ENCODE measurements at regions not wholly inside any gene's neighbourhood (a gene's known extent, or its start where the extent isn't known, plus 50 kb on each side); places are given as distances from the start of the nearest gene placed in this dataset.
"Not testable (repeated sequence)": the region's sequence is repeated elsewhere in the genome, so short reads cannot be mapped to it uniquely, and the experiment has no call there.

DNA sequence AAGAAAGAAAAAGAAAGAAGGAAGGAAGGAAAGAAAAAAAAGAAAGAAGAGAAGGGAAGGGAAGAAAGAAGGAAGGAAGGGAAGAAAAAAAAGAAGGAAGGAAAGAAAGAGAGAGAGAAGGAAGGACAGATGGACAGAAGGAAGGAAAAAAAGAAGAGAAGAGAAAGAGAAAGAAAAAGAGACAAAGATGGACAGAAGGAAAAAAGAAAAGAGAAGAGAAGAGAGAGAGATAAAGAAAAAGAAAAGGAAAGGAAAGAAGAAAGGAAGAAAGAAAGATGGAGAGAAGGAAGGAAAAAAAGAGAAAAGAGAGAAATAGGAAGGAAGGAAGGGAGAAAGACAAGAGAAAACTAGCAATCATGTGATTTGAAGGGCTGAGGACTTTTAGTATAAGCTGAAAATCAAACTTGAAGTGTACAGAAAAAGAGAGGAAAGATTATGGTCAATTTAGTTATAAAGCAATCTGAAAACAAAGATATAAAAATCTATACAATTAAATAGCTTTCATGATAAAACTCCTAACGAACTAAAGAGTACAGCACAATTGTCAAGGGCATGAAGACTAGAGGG lies 115.3 kb downstream of the LTN1 start:
- no peak for FAIRE-seq

DNA sequence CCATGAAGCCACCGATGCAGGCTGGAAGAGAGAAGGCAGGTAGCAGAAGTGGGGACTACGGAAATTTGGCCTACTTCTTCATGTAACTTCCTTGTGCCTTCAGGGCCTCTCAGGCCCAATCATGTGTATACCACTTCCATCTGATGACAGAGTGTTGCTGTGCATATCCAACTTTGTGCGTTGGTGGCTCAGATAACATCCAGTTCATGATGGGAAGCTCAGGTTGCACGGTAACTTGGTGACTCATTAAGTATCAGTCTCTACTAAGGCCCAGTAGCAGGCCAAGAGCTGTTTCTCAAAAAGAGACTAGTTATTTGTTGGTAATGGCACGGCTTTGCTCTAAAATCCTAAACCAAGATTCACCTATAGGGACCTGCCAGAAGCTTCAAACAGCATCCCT lies 117.6 kb downstream of the LTN1 start:
- no peak for FAIRE-seq

DNA sequence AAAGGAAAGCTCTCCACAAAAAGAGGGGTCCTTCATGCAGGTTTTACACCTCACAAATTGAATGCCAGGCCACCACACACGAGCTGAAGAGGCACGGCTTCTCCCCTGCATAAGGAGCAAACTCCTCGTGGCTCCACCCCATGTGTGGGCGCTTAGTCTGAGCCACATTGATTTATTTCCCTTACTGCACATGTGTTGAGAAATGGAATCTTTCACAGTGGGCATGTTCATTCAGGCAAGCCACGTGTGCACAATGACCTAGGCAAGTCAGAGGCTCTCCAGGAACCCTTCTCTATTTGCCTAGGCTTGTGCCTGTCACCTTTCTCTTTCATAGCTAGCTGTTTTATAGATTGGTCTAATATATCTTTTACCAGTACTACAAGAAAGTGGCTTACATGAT lies 120.5 kb downstream of the LTN1 start:
- no peak for FAIRE-seq

DNA sequence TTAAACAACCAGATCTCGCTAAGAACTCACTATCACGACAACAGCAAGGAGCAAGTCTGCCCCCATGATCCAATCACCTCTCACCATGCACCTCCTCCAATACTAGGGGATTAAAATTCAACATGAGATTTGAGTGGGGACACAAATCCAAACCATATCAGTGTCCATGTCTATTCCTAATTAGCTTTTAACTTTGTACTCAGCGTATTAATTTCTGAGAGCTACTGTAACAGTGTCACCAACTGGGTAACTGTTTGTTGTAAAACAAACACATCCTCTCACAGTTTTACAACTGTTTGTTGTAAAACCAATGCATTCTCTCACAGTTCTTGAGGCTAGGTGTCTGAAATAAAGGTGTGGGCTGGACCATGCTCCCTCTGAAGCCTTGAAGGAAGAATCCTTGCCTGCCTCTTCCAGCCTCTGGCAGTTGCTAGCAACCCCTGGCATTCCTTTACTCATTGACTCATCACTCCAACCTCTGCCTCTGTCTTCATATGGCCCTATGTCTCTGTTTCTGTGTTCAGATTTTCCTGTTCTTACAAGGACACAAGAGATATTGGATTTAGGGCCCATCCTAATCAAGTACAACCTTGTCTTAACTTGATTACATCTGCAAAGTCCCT lies 121.2 kb downstream of the LTN1 start:
- no peak for FAIRE-seq

DNA sequence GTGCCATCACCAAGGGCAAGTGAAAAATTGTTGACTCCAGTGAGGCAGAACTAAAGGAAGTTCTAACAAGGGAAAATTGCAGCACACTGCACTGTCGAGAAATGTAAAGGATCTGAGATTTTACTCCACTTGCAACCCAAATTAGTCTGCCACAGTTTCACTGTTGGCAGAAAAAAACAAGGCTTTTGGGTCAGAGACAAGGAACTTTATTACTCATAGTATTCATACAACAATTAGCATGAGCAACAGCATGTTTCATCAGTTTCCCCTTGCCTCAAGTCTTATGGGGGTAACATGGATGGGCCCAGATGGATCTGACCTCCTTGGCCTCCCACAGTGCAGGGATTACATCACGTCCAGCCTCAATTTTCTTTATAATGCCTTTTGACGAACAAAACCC lies 125.3 kb downstream of the LTN1 start:
- FAIRE-seq = no peak

DNA sequence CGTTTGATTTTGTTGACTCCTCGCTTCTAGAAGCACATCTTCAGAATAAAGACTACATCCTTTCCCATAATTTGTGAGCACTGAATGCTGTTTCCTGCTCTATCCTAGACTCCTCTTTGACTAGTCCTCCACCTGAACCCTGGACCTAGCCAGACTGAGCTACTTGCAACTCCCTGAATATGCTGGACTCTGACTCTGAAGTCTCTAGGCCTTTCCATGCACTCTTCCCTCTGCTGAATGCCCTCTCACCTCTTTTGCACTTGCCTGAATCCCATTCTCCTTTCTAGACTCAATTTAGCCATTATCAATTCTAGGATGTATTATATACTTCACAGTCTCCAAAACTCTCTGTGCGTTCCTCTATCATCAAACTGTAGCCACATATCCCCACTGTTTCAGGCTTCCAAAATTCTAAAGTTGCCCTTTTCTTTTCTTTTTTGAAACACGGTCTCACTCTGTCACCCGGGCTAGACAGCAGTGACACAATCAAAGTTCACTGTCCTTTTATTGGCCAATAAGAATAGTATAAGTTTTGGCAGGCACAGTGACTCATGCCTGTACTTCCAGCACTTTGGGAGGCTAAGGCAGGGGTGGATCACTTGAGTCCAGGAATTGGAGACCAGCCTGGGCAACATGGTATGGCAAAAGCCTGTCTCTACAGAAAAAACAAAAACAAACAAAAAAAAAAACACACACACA lies 127.0 kb downstream of the LTN1 start:
- no peak for FAIRE-seq

DNA sequence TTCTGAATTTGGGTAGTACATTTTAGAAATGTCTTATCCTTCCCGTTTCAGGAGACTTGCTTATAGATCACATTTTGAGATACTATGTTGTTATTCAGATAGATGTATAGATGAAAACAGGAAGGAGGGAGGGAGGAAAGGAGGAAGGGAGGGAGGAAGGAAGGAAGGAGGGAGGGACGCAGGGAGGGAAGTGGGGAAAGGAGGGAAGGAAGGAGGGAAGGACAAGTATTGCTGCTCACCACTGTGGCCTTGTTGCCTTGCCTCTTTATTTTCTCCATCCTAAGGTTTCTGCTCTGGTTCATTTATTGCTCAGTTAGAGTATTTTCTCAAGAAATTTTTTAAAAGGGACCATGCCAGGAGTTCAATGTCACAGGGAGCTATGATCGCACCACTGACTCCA lies 134.3 kb downstream of the LTN1 start:
- no peak for FAIRE-seq

DNA sequence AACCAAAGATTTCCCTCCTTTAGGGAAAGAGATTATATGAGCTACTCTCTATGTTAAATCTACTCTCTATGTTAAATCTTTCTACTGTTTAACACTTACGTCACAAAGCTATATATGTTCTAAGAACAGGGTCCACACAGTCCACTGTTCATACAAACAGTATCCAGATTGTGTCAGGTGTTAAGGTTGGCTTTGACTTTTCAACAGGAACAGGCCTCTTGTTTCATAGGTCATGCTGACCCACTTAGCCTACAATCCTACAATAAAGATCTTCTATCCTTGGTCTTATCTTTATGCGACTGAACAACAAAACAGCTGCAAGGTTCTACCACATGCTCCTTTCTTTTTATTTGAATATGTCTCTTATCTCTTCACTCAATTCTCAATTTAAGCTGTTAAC lies 134.9 kb downstream of the LTN1 start:
- FAIRE-seq = no peak

DNA sequence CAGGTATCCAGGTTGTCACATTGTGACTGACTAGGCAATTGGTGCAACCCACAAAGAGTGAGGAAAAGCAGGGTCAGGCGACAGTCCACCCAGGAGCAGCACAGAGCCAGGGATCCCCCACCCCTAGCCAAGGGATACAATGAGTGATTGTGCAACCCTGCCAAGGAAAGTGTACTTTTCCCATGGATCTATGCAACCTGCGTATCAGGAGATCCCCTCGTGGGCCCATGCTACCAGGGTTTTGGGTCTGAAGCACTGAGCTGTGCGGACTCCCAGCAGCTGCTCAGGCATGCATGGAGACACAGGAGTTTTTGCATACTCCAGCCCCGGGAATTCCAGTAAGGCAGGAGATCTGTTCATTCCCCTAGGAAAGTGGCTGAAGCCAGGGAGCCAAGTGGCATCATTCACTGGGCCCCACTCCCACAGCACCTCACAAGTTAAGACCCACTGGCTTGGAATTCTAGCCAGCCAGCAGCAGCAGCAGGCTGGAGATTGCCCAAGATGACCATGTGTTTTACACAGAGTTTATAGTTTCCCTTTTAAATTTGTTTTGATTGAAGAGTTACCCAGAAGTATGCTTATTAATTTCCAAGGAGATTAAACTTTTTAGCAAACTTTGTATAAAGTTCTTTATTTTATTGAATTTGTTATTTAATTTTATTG lies 136.0 kb downstream of the LTN1 start:
- no peak for FAIRE-seq

DNA sequence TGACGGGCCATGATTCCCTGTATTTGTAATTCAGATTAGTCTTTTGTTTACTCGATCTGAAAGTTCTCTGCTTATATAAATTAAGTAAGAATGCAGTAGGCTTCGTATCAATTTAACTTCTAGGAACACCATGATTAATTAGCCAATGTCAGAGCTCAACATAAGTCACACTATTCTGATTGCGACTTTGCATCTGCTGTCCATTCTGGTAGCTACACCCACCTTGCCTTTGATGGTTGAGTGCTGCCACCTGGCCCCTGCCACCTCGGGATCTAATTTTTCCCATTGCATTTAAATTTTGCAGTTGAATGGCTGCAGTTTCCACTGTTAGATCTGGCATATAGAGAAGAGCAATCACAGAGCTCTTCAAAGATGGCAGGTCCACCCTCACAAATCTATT lies 140.0 kb downstream of the LTN1 start:
- FAIRE-seq = no peak

DNA sequence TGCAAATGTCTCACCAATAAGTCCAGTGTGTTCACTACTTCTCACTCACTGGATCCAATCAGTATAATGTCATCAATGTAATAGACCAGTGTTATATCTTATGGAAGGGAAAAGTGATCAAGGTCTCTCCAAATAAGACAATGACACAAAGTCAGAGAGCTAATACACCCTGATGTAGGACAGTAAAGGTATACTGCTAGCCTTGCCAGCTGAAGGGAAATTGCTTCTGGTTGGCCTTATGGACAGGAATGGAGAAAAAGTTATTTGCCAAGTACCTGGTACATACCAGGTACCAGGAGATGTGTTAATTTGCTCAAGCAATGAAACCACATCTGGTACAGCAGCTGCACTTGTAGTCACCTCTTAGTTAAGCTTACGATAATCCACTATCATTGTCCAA lies 141.0 kb downstream of the LTN1 start:
- no peak for FAIRE-seq

DNA sequence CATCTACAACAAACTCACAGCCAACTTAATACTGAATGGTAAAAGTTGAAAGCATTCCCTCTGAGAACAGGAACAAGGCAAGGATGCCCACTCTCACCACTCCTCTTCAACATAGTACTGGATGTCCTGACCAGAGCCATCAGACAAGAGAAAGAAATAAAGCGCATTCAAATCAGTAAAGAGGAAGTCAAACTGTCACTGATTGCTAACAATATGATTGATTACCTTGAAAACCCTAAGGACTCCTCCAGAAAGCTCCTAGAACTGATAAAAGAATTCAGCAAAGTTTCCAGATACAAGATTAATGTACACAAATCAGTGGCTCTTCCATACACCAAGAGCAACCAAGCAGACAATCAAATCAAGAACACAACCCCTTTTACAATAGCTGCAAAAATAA lies 153.4 kb downstream of the LTN1 start:
- not testable (repeated sequence) for FAIRE-seq

DNA sequence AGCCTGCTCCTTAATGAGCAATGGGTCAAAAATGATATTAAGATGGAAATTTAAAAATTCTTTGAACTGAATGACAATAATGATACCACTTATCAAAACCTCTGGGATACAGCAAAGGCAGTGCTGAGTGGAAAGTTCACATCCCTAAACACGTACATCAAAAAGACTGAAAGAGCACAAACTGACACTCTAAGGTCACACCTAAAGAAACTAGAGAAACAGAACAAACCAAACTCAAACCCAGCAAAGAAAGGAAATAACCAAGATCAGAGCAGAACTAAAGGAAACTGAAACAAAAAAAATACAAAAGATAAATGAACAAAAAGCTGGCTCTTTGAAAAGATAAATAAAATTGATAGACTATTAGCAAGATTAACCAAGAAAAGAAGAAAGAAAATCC lies 155.3 kb downstream of the LTN1 start:
- not testable (repeated sequence) for FAIRE-seq

DNA sequence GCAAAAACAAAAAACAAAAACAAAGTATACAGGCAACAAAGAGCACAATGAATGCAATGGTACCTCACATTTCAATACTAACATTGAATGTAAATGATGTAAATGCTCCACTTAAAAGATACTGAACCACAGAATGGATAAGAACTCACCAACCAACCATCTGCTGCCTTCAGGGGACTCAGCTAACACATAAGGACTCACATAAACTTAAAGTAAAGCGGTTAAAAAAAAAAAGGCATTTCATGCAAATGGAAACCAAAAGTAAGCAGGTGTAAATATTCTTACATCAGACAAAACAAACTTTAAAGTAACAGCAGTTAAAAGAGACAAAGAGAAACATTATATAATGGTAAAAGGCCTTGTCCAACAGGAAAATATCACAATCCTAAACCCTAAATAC lies 156.1 kb downstream of the LTN1 start:
- FAIRE-seq = not testable (repeated sequence)

DNA sequence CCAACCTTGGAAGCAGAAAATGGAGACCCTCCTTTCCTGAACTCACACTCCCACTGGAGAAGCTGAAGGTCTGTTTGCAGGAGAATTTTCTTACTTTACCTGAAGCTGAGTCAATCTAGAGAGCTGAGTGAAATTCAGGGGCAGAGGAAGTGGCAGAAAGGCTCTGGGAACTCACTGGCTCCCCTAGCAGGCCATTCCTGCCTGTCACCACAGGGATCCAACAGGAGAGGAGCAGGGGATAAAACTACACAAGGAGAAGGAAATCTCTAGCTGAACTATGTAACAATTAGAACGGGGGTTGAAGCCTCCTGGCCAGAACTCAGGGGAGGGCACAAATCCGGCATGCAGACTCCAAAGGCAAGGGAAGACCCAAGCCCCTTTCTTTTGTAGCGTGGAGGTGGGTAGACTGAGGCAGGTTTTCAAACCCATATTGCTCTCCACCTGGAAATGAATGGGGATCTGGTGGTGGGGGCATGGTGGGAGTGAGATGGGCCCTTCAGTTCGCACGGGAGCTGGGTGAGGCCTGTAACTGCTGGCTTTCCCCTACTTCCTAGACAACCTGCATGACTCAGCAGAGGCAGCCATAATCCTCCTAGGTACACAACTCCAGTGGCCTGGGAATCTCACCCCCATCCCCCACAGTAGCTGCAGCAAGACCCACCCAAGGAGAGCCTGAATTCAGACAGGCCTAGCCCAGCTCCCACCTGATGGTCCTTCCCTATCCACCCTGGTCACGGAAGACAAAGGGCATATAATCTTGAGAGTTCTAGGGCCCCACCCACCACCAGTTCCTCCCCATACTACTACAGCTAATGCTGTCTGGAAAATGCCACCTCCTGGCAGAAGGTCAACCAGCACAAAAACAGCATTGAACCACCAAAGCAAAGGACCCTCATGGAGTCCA lies 158.1 kb downstream of the LTN1 start:
- FAIRE-seq = no peak

DNA sequence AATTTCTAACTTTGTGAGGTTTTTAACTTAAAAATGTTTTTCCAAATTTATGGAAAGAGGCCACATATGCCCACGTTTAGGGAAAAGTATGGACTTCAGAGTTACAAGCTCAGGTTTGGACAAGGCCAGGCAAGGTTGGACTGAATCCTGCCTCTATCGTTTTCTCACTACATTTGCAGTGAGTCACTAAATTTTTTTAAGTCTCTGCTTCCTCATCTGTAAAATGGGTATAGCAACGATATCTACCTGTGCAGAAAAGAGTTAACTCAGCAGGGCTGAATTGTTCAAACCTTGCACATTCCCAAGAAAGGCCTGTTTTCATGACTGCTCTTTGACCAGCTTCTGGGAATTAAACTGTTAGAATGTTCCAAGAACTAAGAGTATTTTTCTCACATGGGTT lies 159.1 kb downstream of the LTN1 start:
- no peak for FAIRE-seq

DNA sequence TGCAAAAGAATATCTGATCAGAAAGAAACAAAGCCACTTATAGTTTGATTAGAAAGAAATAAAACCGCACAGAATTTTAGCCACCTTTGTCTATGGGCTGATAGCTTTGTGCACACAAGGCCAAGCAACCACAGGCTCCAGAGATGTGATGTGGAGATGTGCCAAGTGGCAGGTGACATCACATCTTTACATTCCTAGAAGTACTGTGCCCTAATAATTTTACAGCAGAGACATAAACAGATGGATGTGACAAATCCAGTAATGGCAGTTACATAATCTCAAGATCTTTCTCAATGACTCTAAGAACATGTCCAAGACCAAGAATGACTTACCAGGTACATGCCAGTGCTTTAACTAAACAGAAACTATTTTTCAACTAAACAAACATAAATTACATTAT lies 159.5 kb downstream of the LTN1 start:
- no peak for FAIRE-seq

DNA sequence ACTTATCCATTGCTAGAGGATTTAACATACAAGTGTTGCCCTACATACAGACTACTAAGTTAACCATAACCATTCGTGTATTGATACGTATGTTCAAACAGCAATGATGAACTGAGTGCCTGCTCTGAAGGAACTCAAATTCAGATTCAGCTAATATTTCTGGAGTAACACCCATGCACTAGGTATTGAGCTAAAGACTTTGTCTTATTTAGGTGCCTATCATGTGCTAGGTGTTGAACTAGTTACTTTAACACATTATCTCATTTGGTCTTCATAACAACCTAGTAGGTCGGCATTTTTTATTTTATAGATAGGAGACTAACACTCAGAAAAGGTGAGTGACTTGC lies 160.0 kb downstream of the LTN1 start:
- FAIRE-seq = no peak

DNA sequence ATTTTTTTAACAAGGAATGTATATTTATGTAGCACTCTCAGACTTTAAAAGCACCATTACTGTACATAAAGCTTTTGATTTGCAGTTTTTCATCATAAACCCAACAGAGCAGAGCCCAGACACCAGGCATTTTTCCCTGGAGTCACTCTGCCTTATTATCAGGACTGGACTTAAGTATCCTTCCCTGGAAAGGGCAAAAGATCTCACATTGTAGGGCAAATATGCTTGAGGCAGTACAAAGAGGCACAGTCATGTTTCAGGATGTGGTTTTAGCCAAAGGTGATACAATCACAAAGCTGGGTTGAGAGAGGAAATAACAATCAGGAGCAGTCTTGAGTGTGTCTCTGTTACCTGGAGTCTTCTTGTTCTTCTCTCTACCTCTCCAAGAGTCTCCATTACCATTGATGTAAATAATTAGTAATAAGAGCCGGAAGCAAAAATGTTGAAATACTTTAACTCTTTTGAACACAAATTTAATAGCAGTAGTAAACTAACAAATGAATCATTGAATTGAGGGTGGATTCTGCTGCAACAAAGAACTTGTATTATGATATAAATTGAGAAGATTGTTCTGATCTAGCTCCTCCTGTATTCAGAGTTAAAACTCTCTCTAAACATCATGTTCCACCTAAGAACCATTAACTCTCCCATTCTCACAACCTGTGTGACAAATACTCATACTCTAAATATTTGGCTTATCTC lies 160.5 kb downstream of the LTN1 start:
- FAIRE-seq = no peak

DNA sequence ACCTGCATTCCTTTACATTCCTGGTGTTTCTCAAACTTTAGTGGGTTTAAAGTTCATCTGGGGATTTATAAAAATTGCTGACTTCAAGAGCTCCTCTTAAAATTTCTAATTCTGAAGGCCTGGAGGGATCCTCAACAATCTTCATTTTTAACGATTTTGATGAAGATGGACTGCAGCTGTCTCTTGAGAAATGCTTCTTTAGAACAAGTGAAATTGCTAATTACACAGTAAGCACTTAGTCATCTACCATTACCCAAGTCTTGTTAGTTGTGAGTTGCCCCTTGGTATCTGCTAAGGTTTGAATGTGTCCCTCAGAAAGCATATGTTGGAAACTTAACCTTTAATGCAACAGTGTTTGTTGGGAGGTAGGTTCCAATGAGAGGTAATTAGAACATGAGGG lies 163.7 kb downstream of the LTN1 start:
- FAIRE-seq = peak; percentile 83

DNA sequence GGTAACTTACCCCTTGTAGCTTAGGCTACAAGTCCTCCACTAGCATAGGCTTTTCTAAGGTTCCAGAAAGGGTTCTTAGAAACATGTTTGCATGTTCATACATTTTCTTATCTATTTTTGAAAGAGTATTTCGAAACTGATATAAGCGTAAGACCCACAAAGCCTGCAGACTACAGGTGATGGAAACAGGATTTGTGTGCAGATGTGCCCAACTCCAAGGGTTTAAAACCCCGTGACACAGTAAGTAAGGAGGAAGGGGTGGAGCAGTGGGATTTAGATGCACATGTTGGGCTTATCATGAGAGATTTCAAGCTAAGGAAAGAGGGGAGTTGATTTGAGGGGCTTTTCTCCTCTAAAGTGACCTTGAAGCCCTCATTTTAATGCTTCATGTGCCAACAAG lies 164.7 kb downstream of the LTN1 start:
- no peak for FAIRE-seq

DNA sequence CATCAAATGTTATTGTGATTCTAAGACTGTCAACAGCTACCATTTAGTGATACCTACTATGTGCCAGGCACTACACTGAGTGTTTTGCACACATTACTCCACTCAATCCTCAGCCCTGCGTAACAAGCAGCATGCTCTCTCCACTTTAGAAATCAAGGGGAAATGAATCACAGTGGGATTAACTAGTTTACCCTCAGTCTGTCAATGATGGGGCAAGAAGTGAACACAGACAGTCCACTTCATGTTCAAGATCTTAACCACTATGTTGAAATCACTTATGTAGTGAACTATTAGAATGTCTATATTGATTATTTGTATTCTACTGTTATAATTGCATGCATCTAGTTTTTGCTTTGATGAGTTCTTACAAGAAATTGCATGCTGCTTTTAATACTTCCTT lies 165.3 kb downstream of the LTN1 start:
- FAIRE-seq = peak; percentile 37

Data from endometrium (tissue), 2 donors.